OCI-LY1 (cell line): ENCODE measurements at regions not wholly inside any gene's neighbourhood (a gene's known extent, or its start where the extent isn't known, plus 50 kb on each side); places are given as distances from the start of the nearest gene placed in this dataset.

Experiments used
- H2AFZ ChIP-seq: fragments of 200-600 bp; sonication (generic), shearing (Covaris generic); 2 replicates; pipeline ENCODE4 v1.6.0; 2014; ENCODE audit warnings: antibody characterized with exemption, mild to moderate bottlenecking, low read length
- H3F3A ChIP-seq: fragments of 200-600 bp; sonication (generic), shearing (Covaris generic); 2 replicates; pipeline ENCODE4 v1.6.0; 2014; ENCODE audit warnings: mild to moderate bottlenecking, antibody characterized with exemption, low read length, moderate library complexity; ENCODE audit not compliant: insufficient read depth
- H3K27ac ChIP-seq: fragments of 200-600 bp; sonication (generic); 2 replicates; pipeline ENCODE4 v1.5.1; 2014; ENCODE audit warnings: low read length, mixed run types, mild to moderate bottlenecking, low read depth; ENCODE audit not compliant: poor library complexity, severe bottlenecking
- H3K27me3 ChIP-seq: fragments of 200-600 bp; sonication (generic); 2 replicates; pipeline ENCODE4 v1.6.0; 2014; ENCODE audit warnings: antibody characterized with exemption, mild to moderate bottlenecking, low read length, moderate library complexity; ENCODE audit not compliant: insufficient read depth
- H3K36me3 ChIP-seq: fragments of 200-600 bp; sonication (generic); 2 replicates; pipeline ENCODE4 v1.6.1; 2014; ENCODE audit warnings: mild to moderate bottlenecking, antibody characterized with exemption, low read length, moderate library complexity, mixed read lengths; ENCODE audit not compliant: insufficient read depth
- H3K4me1 ChIP-seq: fragments of 200-600 bp; sonication (generic); 2 replicates; pipeline ENCODE4 v1.5.1; 2014; ENCODE audit warnings: mild to moderate bottlenecking, low read length, moderate library complexity; ENCODE audit not compliant: insufficient read depth, severe bottlenecking
- H3K4me2 ChIP-seq: fragments of 200-600 bp; sonication (generic), shearing (Covaris generic); 2 replicates; pipeline ENCODE4 v1.6.1; 2014; ENCODE audit warnings: low read length
- H3K4me3 ChIP-seq: fragments of 200-600 bp; sonication (generic); 2 replicates; pipeline ENCODE4 v1.5.1; 2014; ENCODE audit warnings: low read length, low read depth, mild to moderate bottlenecking, mixed read lengths; ENCODE audit not compliant: poor library complexity, severe bottlenecking
- H3K79me2 ChIP-seq: fragments of 200-600 bp; shearing (Covaris generic); 2 replicates; pipeline ENCODE4 v1.6.1; 2016; ENCODE audit warnings: mixed run types, low read length, mixed read lengths; ENCODE audit not compliant: insufficient read depth
- H3K9ac ChIP-seq: fragments of 200-600 bp; sonication (generic), shearing (Covaris generic); 2 replicates; pipeline ENCODE4 v1.6.1; 2014; ENCODE audit warnings: mild to moderate bottlenecking, low read length, mixed read lengths
- H3K9me2 ChIP-seq: fragments of 200-600 bp; sonication (generic), shearing (Covaris generic); 2 replicates; pipeline ENCODE4 v1.6.1; 2014; ENCODE audit warnings: low read depth, mild to moderate bottlenecking, low read length, mixed read lengths
- H3K9me3 ChIP-seq: fragments of 200-600 bp; shearing (Covaris generic); 2 replicates; pipeline ENCODE4 v1.6.1; 2014; ENCODE audit warnings: low read length, mixed read lengths
- H4K20me1 ChIP-seq: fragments of 200-600 bp; sonication (generic), shearing (Covaris generic); 2 replicates; pipeline ENCODE4 v1.6.0; 2016; ENCODE audit warnings: mild to moderate bottlenecking, low read length; ENCODE audit not compliant: insufficient read depth
- CTCF ChIP-seq: fragments of 200-600 bp; sonication (generic), shearing (Covaris generic); IDR thresholded peaks from 2 replicates; pipeline ENCODE4 v1.5.1; 2017; ENCODE audit warnings: mild to moderate bottlenecking, antibody characterized with exemption, low read length, moderate library complexity, mixed read lengths
- EZH2 ChIP-seq: fragments of 200-600 bp; sonication (generic), shearing (Covaris generic); IDR thresholded peaks from 2 replicates; pipeline ENCODE4 v1.8.0; 2017; ENCODE audit warnings: borderline replicate concordance, mixed run types, mild to moderate bottlenecking, antibody characterized with exemption, low read length, moderate library complexity, mixed read lengths

GRCh38 chr5:20494706-20495105 lies 506.7 kb upstream of the CDH18 start:
- H3F3A ChIP-seq, result no peaks in the 10 kb centered on the region
- no peaks in the 10 kb centered on the region for H3K9me3 ChIP-seq
- no peak overlapping the region for H3K4me3 ChIP-seq
- no peak overlapping the region for H3K27ac ChIP-seq
- H4K20me1 ChIP-seq, result no peaks in the 10 kb centered on the region
- H3K27me3 ChIP-seq, result no peaks in the 10 kb centered on the region
- no peak overlapping the region for H3K4me2 ChIP-seq
- H2AFZ ChIP-seq, result no peak overlapping the region
- no peak overlapping the region for H3K9ac ChIP-seq
- no peaks in the 10 kb centered on the region for H3K9me2 ChIP-seq
- no peaks in the 10 kb centered on the region for H3K4me1 ChIP-seq
- no peak for TF ChIP-seq EZH2
- no peak for TF ChIP-seq CTCF
- no peaks in the 10 kb centered on the region for H3K79me2 ChIP-seq
- H3K36me3 ChIP-seq, result no peaks in the 10 kb centered on the region

- H3K27ac ChIP-seq, result no peak overlapping the region
- H3K9me2 ChIP-seq, result no peaks in the 10 kb centered on the region
- TF ChIP-seq EZH2, result no peak
- no peak for TF ChIP-seq CTCF
- no peaks in the 10 kb centered on the region for H3K36me3 ChIP-seq
- H3K27me3 ChIP-seq, result no peaks in the 10 kb centered on the region
- no peak overlapping the region for H3K9ac ChIP-seq
- no peak overlapping the region for H3K4me3 ChIP-seq
- no peak overlapping the region for H2AFZ ChIP-seq
- H3F3A ChIP-seq, result no peaks in the 10 kb centered on the region
- no peaks in the 10 kb centered on the region for H3K79me2 ChIP-seq
- no peaks in the 10 kb centered on the region for H4K20me1 ChIP-seq
- no peak overlapping the region for H3K4me2 ChIP-seq
- no peaks in the 10 kb centered on the region for H3K4me1 ChIP-seq
- no peaks in the 10 kb centered on the region for H3K9me3 ChIP-seq
These were observed 498.8 kb upstream of the CDH18 start for GRCh38 chr5:20486826-20487225.

GRCh38 chr5:20476016-20476415 lies 488.0 kb upstream of the CDH18 start:
- Histone ChIP-seq H3K4me3 (no peak overlapping the region), H3K79me2 (no peaks in the 10 kb centered on the region), H3K9ac (no peak overlapping the region), H3K9me2 (no peaks in the 10 kb centered on the region), H3K4me2 (no peak overlapping the region), H3K36me3 (no peaks in the 10 kb centered on the region), H3K9me3 (no peaks in the 10 kb centered on the region), H3K4me1 (no peaks in the 10 kb centered on the region), H2AFZ (no peak overlapping the region), H3K27ac (no peak overlapping the region), H3K27me3 (no peaks in the 10 kb centered on the region), H3F3A (no peaks in the 10 kb centered on the region), H4K20me1 (no peaks in the 10 kb centered on the region)
- TF ChIP-seq EZH2 (no peak), CTCF (no peak)
